ENCODE measurements at regions not wholly inside any gene's neighbourhood (a gene's known extent, or its start where the extent isn't known, plus 50 kb on each side); places are given as distances from the start of the nearest gene placed in this dataset.

DNA sequence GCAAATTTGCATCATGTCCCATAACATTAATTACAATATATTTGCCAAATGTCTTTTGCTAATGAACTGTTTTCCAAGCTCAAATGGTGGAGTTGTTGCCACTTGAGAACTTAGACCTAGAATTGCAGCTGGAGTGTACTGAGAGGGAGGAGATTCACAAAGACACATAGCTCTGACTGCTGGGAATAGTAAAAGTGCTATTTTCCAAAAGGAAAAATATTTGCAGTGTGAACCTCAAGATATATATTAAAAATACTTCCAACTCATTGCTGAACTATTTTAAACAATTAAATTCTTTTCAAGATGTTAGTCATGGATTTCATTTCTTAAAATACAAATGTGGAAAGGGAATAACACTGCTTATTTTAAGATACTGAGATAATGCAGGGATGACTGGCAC is 666.8 kb upstream of the ARPP21 start:
- POLR2A ChIA-PET: no interaction called here
- no peak for FAIRE-seq
- in situ Hi-C loops (cut with MboI): no loop called here

More for the DNA sequence above, 666.8 kb upstream of the ARPP21 start:
- TF ChIP-seq BMI1 (IDR thresholded peaks at IDR 0.05; ENCODE audit: borderline replicate concordance) (no peak), RCOR1 (conservative IDR thresholded peaks at IDR 0.05; ENCODE audit: low read depth, low read length) (no peak), NFXL1 (IDR thresholded peaks at IDR 0.05; ENCODE audit: borderline replicate concordance) (no peak), RAD21 (IDR thresholded peaks at IDR 0.05; ENCODE audit: insufficient read depth, low read depth, low read length) (no peak), KDM1A (IDR thresholded peaks at IDR 0.05; ENCODE audit: borderline replicate concordance) (no peak)
- TF ChIP-seq, protein P1, sequence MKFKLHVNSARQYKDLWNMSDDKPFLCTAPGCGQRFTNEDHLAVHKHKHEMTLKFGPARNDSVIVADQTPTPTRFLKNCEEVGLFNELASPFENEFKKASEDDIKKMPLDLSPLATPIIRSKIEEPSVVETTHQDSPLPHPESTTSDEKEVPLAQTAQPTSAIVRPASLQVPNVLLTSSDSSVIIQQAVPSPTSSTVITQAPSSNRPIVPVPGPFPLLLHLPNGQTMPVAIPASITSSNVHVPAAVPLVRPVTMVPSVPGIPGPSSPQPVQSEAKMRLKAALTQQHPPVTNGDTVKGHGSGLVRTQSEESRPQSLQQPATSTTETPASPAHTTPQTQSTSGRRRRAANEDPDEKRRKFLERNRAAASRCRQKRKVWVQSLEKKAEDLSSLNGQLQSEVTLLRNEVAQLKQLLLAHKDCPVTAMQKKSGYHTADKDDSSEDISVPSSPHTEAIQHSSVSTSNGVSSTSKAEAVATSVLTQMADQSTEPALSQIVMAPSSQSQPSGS (IDR thresholded peaks at IDR 0.05; ENCODE audit: low read length): no peak
- TF ChIP-seq, protein P2, sequence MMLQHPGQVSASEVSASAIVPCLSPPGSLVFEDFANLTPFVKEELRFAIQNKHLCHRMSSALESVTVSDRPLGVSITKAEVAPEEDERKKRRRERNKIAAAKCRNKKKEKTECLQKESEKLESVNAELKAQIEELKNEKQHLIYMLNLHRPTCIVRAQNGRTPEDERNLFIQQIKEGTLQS (IDR thresholded peaks at IDR 0.05; ENCODE audit: borderline replicate concordance, extremely low read depth, low read depth, low read length): no peak
- TF ChIP-seq, protein P3, sequence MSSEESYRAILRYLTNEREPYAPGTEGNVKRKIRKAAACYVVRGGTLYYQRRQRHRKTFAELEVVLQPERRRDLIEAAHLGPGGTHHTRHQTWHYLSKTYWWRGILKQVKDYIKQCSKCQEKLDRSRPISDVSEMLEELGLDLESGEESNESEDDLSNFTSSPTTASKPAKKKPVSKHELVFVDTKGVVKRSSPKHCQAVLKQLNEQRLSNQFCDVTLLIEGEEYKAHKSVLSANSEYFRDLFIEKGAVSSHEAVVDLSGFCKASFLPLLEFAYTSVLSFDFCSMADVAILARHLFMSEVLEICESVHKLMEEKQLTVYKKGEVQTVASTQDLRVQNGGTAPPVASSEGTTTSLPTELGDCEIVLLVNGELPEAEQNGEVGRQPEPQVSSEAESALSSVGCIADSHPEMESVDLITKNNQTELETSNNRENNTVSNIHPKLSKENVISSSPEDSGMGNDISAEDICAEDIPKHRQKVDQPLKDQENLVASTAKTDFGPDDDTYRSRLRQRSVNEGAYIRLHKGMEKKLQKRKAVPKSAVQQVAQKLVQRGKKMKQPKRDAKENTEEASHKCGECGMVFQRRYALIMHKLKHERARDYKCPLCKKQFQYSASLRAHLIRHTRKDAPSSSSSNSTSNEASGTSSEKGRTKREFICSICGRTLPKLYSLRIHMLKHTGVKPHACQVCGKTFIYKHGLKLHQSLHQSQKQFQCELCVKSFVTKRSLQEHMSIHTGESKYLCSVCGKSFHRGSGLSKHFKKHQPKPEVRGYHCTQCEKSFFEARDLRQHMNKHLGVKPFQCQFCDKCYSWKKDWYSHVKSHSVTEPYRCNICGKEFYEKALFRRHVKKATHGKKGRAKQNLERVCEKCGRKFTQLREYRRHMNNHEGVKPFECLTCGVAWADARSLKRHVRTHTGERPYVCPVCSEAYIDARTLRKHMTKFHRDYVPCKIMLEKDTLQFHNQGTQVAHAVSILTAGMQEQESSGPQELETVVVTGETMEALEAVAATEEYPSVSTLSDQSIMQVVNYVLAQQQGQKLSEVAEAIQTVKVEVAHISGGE (CRISPR knock-in tag; IDR thresholded peaks at IDR 0.05): no peak
- no peaks in the 10 kb centered on the region for H3K27me3 ChIP-seq (replicated peaks in 1 of 2; ENCODE audit: control insufficient read depth in 2 of 2, insufficient read depth in 2 of 2, low read length in 1 of 2)
- no peak overlapping the region for H3K27ac ChIP-seq (ENCODE audit: control insufficient read depth, insufficient read depth)
- no peak overlapping the region for H2AFZ ChIP-seq (ENCODE audit: control insufficient read depth, low read depth, low read length)
- no peaks in the 10 kb centered on the region for H3K4me1 ChIP-seq (ENCODE audit: control insufficient read depth, insufficient read depth, low read length)
- no peak overlapping the region for H3K4me3 ChIP-seq
- intact Hi-C loops (cut with micrococcal nuclease; ENCODE audit: unreplicated experiment): no loop called here
- RAD21 ChIA-PET (ENCODE audit: unreplicated experiment): no interaction called here
- no peak overlapping the region for H3K9ac ChIP-seq (ENCODE audit: control insufficient read depth, insufficient read depth, low read length)
- no peaks in the 10 kb centered on the region for H3K36me3 ChIP-seq (ENCODE audit: control insufficient read depth in 2 of 2, insufficient read depth in 2 of 2, low read length in 1 of 2)
- ATAC-seq: no peak
- no peak for DNase-seq (ENCODE audit: low read depth, low spot score)
- no TSS peak for BruUV-seq (replicated peaks)
- H3K79me2 ChIP-seq (ENCODE audit: control insufficient read depth, insufficient read depth, low read length): no peaks in the 10 kb centered on the region
- no peak overlapping the region for H3K4me2 ChIP-seq (ENCODE audit: control insufficient read depth, insufficient read depth)
- SMC1A ChIA-PET (ENCODE audit: uncharacterized antibody, unreplicated experiment): interaction anchor here (1.4 kb wide), 1 partner anchor 9 kb away, joined by 4 read pairs; no protein-coding TSS in a partner anchor
- CTCF ChIA-PET: interaction anchor here (0.8 to 1.2 kb wide), 2 partner anchors 13 to 22 kb away, joined by 3 read pairs; no protein-coding TSS in a partner anchor
- H3K9me3 ChIP-seq (replicated peaks; ENCODE audit: control insufficient read depth, insufficient read depth, low read length): no peaks in the 10 kb centered on the region
- H4K20me1 ChIP-seq (ENCODE audit: control insufficient read depth, insufficient read depth): no peaks in the 10 kb centered on the region
